ENCODE measurements at regions not wholly inside any gene's neighbourhood (a gene's known extent, or its start where the extent isn't known, plus 50 kb on each side); places are given as distances from the start of the nearest gene placed in this dataset.

- TF ChIP-seq CTCF (IDR thresholded peaks at IDR 0.05): no peak
- Histone ChIP-seq H3K36me3 (replicated peaks in 1 of 2; ENCODE audit: control insufficient read depth in 1 of 2, insufficient read depth in 2 of 2, low read length in 2 of 2) (no peaks in the 10 kb centered on the region), H2AFZ (ENCODE audit: insufficient read depth, low read depth, low read length, poor library complexity, severe bottlenecking) (no peak overlapping the region), H3K79me2 (ENCODE audit: insufficient read depth, low read length) (no peaks in the 10 kb centered on the region), H3K9ac (ENCODE audit: insufficient read depth, low read length, poor library complexity, severe bottlenecking) (no peak overlapping the region), H3K4me2 (replicated peaks; ENCODE audit: extremely low read depth, low read length, poor library complexity, severe bottlenecking) (no peak overlapping the region), H4K20me1 (ENCODE audit: insufficient read depth, low read length) (no peaks in the 10 kb centered on the region), H3K4me3 (replicated peaks in 1 of 3; ENCODE audit: low read depth in 2 of 3, low read length in 3 of 3) (no peak overlapping the region), H3K27ac (ENCODE audit: low read depth in 1 of 2, low read length in 2 of 2) (no peak overlapping the region), H3K4me1 (ENCODE audit: control insufficient read depth in 1 of 2, insufficient read depth in 2 of 2, low read length in 2 of 2) (peaks cover 18 to 23% of the 10 kb centered on the region in 2 donors), H3K9me3 (replicated peaks in 1 of 2; ENCODE audit: control insufficient read depth in 1 of 2, insufficient read depth in 1 of 2, low read length in 2 of 2) (peaks cover 4 to 5% of the 10 kb centered on the region in 2 donors), H3K27me3 (ENCODE audit: control insufficient read depth in 2 of 2, insufficient read depth in 2 of 2, low read length in 2 of 2) (no peaks in the 10 kb centered on the region)
- Mint-ChIP-seq H3K36me3 (no peaks in the 10 kb centered on the region), H3K27ac (no peak overlapping the region), H3K27me3 (ENCODE audit: low read depth in 3 of 3) (no peaks in the 10 kb centered on the region), H3K4me3 (no peak overlapping the region), H3K4me1 (peaks cover 26% of the 10 kb centered on the region), H3K9me3 (peaks cover 5 to 18% (median 9%) of the 10 kb centered on the region in 7 donors)
- DNase-seq: no peak
- intact Hi-C loops (cut with micrococcal nuclease): no loop called here
- no CpG with 5 or more reads among the region's 1 CpG for WGBS (ENCODE audit: insufficient coverage)
Measured at GRCh38 chr1:87215592-87215991, 113.1 kb upstream of the LMO4 start.

GRCh38 chr1:87218618-87219017 is 110.1 kb upstream of the LMO4 start:
- intact Hi-C loops (cut with micrococcal nuclease): no loop called here
- peaks cover 4 to 5% of the 10 kb centered on the region in 2 donors for H3K9me3 ChIP-seq (replicated peaks in 1 of 2; ENCODE audit: control insufficient read depth in 1 of 2, insufficient read depth in 1 of 2, low read length in 2 of 2)
- Mint-ChIP-seq H3K36me3 (peaks cover 0 to 2% of the 10 kb centered on the region in 2 donors), H3K4me3 (no peak overlapping the region), H3K27me3 (ENCODE audit: low read depth in 3 of 3) (no peaks in the 10 kb centered on the region), H3K27ac (no peak overlapping the region), H3K4me1 (peaks cover 21% of the 10 kb centered on the region), H3K9me3 (peaks cover 5 to 20% (median 9%) of the 10 kb centered on the region in 7 donors)
- H3K4me3 ChIP-seq (replicated peaks in 1 of 3; ENCODE audit: low read depth in 2 of 3, low read length in 3 of 3): no peak overlapping the region
- no peak for DNase-seq
- no peak overlapping the region for H2AFZ ChIP-seq (ENCODE audit: insufficient read depth, low read depth, low read length, poor library complexity, severe bottlenecking)
- no peaks in the 10 kb centered on the region for H3K27me3 ChIP-seq (ENCODE audit: control insufficient read depth in 2 of 2, insufficient read depth in 2 of 2, low read length in 2 of 2)
- no peaks in the 10 kb centered on the region for H3K79me2 ChIP-seq (ENCODE audit: insufficient read depth, low read length)
- no peaks in the 10 kb centered on the region for H3K36me3 ChIP-seq (replicated peaks in 1 of 2; ENCODE audit: control insufficient read depth in 1 of 2, insufficient read depth in 2 of 2, low read length in 2 of 2)
- peak overlapping the region in 1 of 2 donors; percentile 64 for H3K27ac ChIP-seq (ENCODE audit: low read depth in 1 of 2, low read length in 2 of 2)
- H4K20me1 ChIP-seq (ENCODE audit: insufficient read depth, low read length): no peaks in the 10 kb centered on the region
- TF ChIP-seq CTCF (IDR thresholded peaks at IDR 0.05): no peak
- H3K4me1 ChIP-seq (ENCODE audit: control insufficient read depth in 1 of 2, insufficient read depth in 2 of 2, low read length in 2 of 2): peaks cover 18 to 19% of the 10 kb centered on the region in 2 donors
- WGBS (ENCODE audit: insufficient coverage): no CpG with 5 or more reads among the region's 2 CpGs
- H3K4me2 ChIP-seq (replicated peaks; ENCODE audit: extremely low read depth, low read length, poor library complexity, severe bottlenecking): no peak overlapping the region
- H3K9ac ChIP-seq (ENCODE audit: insufficient read depth, low read length, poor library complexity, severe bottlenecking): no peak overlapping the region

Measured in CD14-positive monocyte (primary cell).